ENCODE measurements at regions not wholly inside any gene's neighbourhood (a gene's known extent, or its start where the extent isn't known, plus 50 kb on each side); places are given as distances from the start of the nearest gene placed in this dataset.

GRCh38 chr18:60060578-60060977, 160.8 kb downstream of the PMAIP1 start:
- H3K36me3 ChIP-seq (ENCODE audit: insufficient read depth) = no peaks in the 10 kb centered on the region
- no peak overlapping the region for H3K4me2 ChIP-seq
- H3K79me2 ChIP-seq (ENCODE audit: insufficient read depth, low read depth) = no peaks in the 10 kb centered on the region
- no peak for TF ChIP-seq CTCF (conservative IDR thresholded peaks at IDR 0.05; ENCODE audit: low read depth, low read length)
- no peak overlapping the region for H3K4me3 ChIP-seq (IDR thresholded peaks at IDR 0.05; ENCODE audit: insufficient read depth, low read depth, low read length)
- no peak overlapping the region for H3K27ac ChIP-seq
- no peak overlapping the region for H2AFZ ChIP-seq (ENCODE audit: low read depth)
- H3K9ac ChIP-seq = no peak overlapping the region
- no peaks in the 10 kb centered on the region for H3K27me3 ChIP-seq (ENCODE audit: insufficient read depth, low read depth)
- H3K4me1 ChIP-seq (ENCODE audit: low read depth, poor library complexity, severe bottlenecking) = no peaks in the 10 kb centered on the region
- no peaks in the 10 kb centered on the region for H4K20me1 ChIP-seq (ENCODE audit: insufficient read depth)

DNA sequence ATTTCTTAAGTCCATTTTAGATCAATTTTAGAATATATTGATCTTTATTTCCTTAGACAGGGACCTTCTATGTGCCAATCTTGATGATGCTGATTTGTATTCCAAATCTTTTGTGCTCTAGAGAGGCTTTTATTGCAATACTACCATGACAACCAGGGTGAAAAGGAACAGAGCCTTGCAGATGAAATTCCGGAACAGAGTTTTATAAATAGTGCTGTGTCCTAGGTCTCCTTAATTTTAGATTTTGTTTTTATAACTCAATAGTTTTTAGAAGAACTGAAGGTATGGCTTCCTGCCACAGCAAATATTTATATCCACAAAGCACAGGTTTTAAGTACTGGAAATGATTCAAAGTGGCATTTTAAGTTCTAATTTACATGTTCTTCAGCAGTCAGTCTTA, 160.2 kb downstream of the PMAIP1 start:
- Histone ChIP-seq H3K79me2 (ENCODE audit: insufficient read depth, low read depth) (no peaks in the 10 kb centered on the region), H3K27me3 (ENCODE audit: insufficient read depth, low read depth) (no peaks in the 10 kb centered on the region), H3K4me2 (no peak overlapping the region), H3K9ac (no peak overlapping the region), H3K4me1 (ENCODE audit: low read depth, poor library complexity, severe bottlenecking) (no peaks in the 10 kb centered on the region), H4K20me1 (ENCODE audit: insufficient read depth) (no peaks in the 10 kb centered on the region), H3K27ac (no peak overlapping the region), H3K36me3 (ENCODE audit: insufficient read depth) (no peaks in the 10 kb centered on the region), H3K4me3 (IDR thresholded peaks at IDR 0.05; ENCODE audit: insufficient read depth, low read depth, low read length) (no peak overlapping the region), H2AFZ (ENCODE audit: low read depth) (no peak overlapping the region)
- no peak for TF ChIP-seq CTCF (conservative IDR thresholded peaks at IDR 0.05; ENCODE audit: low read depth, low read length)

GRCh38 chr18:60059216-60059615, 159.4 kb downstream of the PMAIP1 start:
- no peaks in the 10 kb centered on the region for H3K36me3 ChIP-seq (ENCODE audit: insufficient read depth)
- H3K27ac ChIP-seq = no peak overlapping the region
- H3K4me3 ChIP-seq (IDR thresholded peaks at IDR 0.05; ENCODE audit: insufficient read depth, low read depth, low read length) = no peak overlapping the region
- no peaks in the 10 kb centered on the region for H4K20me1 ChIP-seq (ENCODE audit: insufficient read depth)
- H3K79me2 ChIP-seq (ENCODE audit: insufficient read depth, low read depth) = no peaks in the 10 kb centered on the region
- H3K4me1 ChIP-seq (ENCODE audit: low read depth, poor library complexity, severe bottlenecking) = no peaks in the 10 kb centered on the region
- H2AFZ ChIP-seq (ENCODE audit: low read depth) = no peak overlapping the region
- no peak overlapping the region for H3K9ac ChIP-seq
- no peak overlapping the region for H3K4me2 ChIP-seq
- no peaks in the 10 kb centered on the region for H3K27me3 ChIP-seq (ENCODE audit: insufficient read depth, low read depth)
- TF ChIP-seq CTCF (conservative IDR thresholded peaks at IDR 0.05; ENCODE audit: low read depth, low read length) = no peak

- Histone ChIP-seq H3K79me2 (ENCODE audit: insufficient read depth, low read depth) (no peaks in the 10 kb centered on the region), H2AFZ (ENCODE audit: low read depth) (no peak overlapping the region), H4K20me1 (ENCODE audit: insufficient read depth) (no peaks in the 10 kb centered on the region), H3K27ac (no peak overlapping the region), H3K4me2 (no peak overlapping the region), H3K4me1 (ENCODE audit: low read depth, poor library complexity, severe bottlenecking) (no peaks in the 10 kb centered on the region), H3K4me3 (IDR thresholded peaks at IDR 0.05; ENCODE audit: insufficient read depth, low read depth, low read length) (no peak overlapping the region), H3K27me3 (ENCODE audit: insufficient read depth, low read depth) (no peaks in the 10 kb centered on the region), H3K36me3 (ENCODE audit: insufficient read depth) (no peaks in the 10 kb centered on the region), H3K9ac (no peak overlapping the region)
- no peak for TF ChIP-seq CTCF (conservative IDR thresholded peaks at IDR 0.05; ENCODE audit: low read depth, low read length)
Observed at GRCh38 chr18:60053747-60054304, 154.0 kb downstream of the PMAIP1 start.
